Astrocyte (in vitro differentiated cells and primary cell): ENCODE measurements at regions not wholly inside any gene's neighbourhood (a gene's known extent, or its start where the extent isn't known, plus 50 kb on each side); places are given as distances from the start of the nearest gene placed in this dataset.

ENCODE experiments used
- EZH2 ChIP-seq: IDR thresholded peaks from 2 replicates; pipeline ENCODE4 v1.6.1; 2012; ENCODE audit warnings: mild to moderate bottlenecking, low read length, inconsistent platforms; ENCODE audit not compliant: insufficient read depth
- TF ChIP-seq, protein P1 (sequence below): IDR thresholded peaks from 2 replicates; pipeline ENCODE4 v1.5.1; 2011; ENCODE audit warnings: low read depth, mild to moderate bottlenecking, inconsistent platforms, low read length, moderate library complexity; ENCODE audit not compliant: insufficient read depth

DNA sequence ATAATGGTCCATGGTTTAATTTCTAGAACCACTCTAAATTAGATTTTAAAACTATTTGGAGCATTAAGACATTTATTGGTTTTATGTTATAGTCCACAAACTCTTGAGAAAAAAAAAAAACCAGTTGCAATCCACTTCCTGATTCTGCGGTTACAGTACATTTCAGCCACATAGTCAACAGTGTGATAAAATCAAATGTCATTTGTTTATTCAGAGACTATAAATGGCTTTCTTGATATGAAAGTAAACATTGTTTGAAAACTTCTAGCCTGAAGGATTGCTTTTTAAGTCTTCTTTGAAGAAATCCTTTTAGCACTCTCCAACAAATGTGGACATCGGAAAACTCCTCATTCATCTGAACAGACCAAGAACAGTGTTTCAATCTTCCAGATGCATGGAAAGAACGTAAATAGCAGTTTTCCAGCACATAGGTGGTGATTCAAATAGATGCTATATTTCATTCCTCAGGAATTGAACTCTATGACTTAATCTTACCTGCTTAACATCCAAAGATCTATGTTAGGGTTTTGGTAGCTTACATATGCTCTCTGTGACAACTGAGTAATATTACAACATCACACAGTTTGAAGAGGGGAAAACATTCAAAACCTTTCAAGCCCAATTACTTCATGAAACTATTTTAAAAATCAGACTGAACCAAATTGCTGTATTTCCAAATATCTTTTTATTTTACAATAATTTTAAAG lies 87.8 kb upstream of the UBE2E2 start:
- TF ChIP-seq, protein P1, sequence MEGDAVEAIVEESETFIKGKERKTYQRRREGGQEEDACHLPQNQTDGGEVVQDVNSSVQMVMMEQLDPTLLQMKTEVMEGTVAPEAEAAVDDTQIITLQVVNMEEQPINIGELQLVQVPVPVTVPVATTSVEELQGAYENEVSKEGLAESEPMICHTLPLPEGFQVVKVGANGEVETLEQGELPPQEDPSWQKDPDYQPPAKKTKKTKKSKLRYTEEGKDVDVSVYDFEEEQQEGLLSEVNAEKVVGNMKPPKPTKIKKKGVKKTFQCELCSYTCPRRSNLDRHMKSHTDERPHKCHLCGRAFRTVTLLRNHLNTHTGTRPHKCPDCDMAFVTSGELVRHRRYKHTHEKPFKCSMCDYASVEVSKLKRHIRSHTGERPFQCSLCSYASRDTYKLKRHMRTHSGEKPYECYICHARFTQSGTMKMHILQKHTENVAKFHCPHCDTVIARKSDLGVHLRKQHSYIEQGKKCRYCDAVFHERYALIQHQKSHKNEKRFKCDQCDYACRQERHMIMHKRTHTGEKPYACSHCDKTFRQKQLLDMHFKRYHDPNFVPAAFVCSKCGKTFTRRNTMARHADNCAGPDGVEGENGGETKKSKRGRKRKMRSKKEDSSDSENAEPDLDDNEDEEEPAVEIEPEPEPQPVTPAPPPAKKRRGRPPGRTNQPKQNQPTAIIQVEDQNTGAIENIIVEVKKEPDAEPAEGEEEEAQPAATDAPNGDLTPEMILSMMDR = no peak
- no peak for TF ChIP-seq EZH2
